K562 (cell line): ENCODE measurements at regions not wholly inside any gene's neighbourhood (a gene's known extent, or its start where the extent isn't known, plus 50 kb on each side); places are given as distances from the start of the nearest gene placed in this dataset.

Experiments
- ATAC-seq: fragments of 200-7000 bp; cut with Tn5 transposase; 3 replicates; pipeline ENCODE4 v1.9.1; 2020; ENCODE audit warnings: moderate library complexity
- BruUV-seq: library from RNA; stranded (reverse); fragments of 400-500 nt; replicated peaks from 2 replicates; lab custom pipeline; 2021; lab: Mats Ljungman, UMichigan
- CTCF ChIA-PET: fragments of 300-600 bp; formaldehyde crosslinking; extraction: SDS; loops from one replicate; lab custom pipeline; 2021; ENCODE audit warnings: low intra/inter-chr PET ratio; lab: Yijun Ruan, JAX
- POLR2A ChIA-PET: fragments of 300-600, 350-650 bp; sonication (Branson Sonifier 250); formaldehyde crosslinking; extraction: SDS; loops from one replicate; lab custom pipeline; 2021; ENCODE audit warnings: antibody characterized with exemption, inconsistent platforms; lab: Yijun Ruan, JAX
- DNase-seq, 4 experiments: peaks; one replicate each; pipeline versions ENCODE4 v3.0.0 to v3.0.0-alpha.2; 2011 to 2018; ENCODE audit warnings: low spot score in 3 of 4, mixed read lengths in 3 of 4; ENCODE audit errors: extremely low read depth in 1 of 4
- FAIRE-seq: peaks from 2 replicates; lab custom pipeline; 2011; peaks lifted over from hg19 to GRCh38; lab: Jason Lieb, UNC
- H2AFZ ChIP-seq: 2 replicates; pipeline ENCODE4 v1.6.0; 2011; ENCODE audit warnings: low read depth, low read length, control low read depth, inconsistent platforms
- H3K27ac ChIP-seq: fragments of 200-600 bp; 3 replicates; pipeline ENCODE4 v1.8.0; 2011; ENCODE audit warnings: low read depth, mild to moderate bottlenecking, control low read depth, inconsistent platforms, low read length, moderate library complexity, mixed read lengths; ENCODE audit errors: extremely low read depth
- H3K27me3 ChIP-seq, 2 experiments: fragments of 300-600 bp in 1 of 2; 2 replicates in 1 of 2; 3 replicates in 1 of 2; pipeline versions ENCODE4 v1.6.0 to v1.8.0; 2011; ENCODE audit warnings: inconsistent platforms in 2 of 2, low read length in 2 of 2, mild to moderate bottlenecking in 1 of 2, mixed read lengths in 1 of 2, moderate library complexity in 1 of 2; ENCODE audit not compliant: control insufficient read depth in 2 of 2, insufficient read depth in 2 of 2
- H3K36me3 ChIP-seq: fragments of 300-600 bp; 3 replicates; pipeline ENCODE4 v1.8.0; 2011; ENCODE audit warnings: mild to moderate bottlenecking, low read length, inconsistent platforms; ENCODE audit not compliant: control insufficient read depth, insufficient read depth
- H3K4me1 ChIP-seq, 2 experiments: fragments of 200-600 bp in 1 of 2; replicated peaks in 1 of 2; 2 replicates in 1 of 2; 3 replicates in 1 of 2; pipeline versions ENCODE4 v1.5.1 to v1.8.0; 2011; ENCODE audit warnings: inconsistent platforms in 2 of 2, low read length in 2 of 2, mild to moderate bottlenecking in 1 of 2, mixed read lengths in 1 of 2, moderate library complexity in 1 of 2; ENCODE audit not compliant: control insufficient read depth in 2 of 2, insufficient read depth in 2 of 2
- H3K4me2 ChIP-seq: 2 replicates; pipeline ENCODE4 v1.6.1; 2011; ENCODE audit warnings: low read length, control low read depth, inconsistent platforms, mixed read lengths; ENCODE audit not compliant: insufficient read depth
- H3K4me3 ChIP-seq: fragments of 200-600 bp; sonication (generic), shearing (Covaris generic); 2 replicates; pipeline ENCODE4 v1.5.1; 2016; ENCODE audit warnings: control low read depth, inconsistent platforms
- H3K79me2 ChIP-seq: fragments of 200-600 bp; 3 replicates; pipeline ENCODE4 v1.8.0; 2011; ENCODE audit warnings: low read length, inconsistent platforms; ENCODE audit not compliant: control insufficient read depth, insufficient read depth
- H3K9ac ChIP-seq, 2 experiments: 2 replicates each; pipeline versions ENCODE4 v1.6.0 to v1.6.1; 2011; ENCODE audit warnings: low read depth in 2 of 2, low read length in 2 of 2, control low read depth in 1 of 2, inconsistent platforms in 1 of 2, mild to moderate bottlenecking in 1 of 2, mixed read lengths in 1 of 2; ENCODE audit not compliant: insufficient read depth in 1 of 2
- H3K9me1 ChIP-seq: one replicate; pipeline ENCODE4 v1.6.0; 2011; ENCODE audit warnings: inconsistent platforms, mild to moderate bottlenecking, low read length, moderate library complexity; ENCODE audit not compliant: control insufficient read depth, insufficient read depth
- H3K9me3 ChIP-seq: replicated peaks from 2 replicates; pipeline ENCODE4 v1.5.1; 2011; ENCODE audit warnings: low read depth, low read length, inconsistent platforms; ENCODE audit not compliant: control insufficient read depth, insufficient read depth
- H4K20me1 ChIP-seq: replicated peaks from 2 replicates; pipeline ENCODE4 v1.6.1; 2011; ENCODE audit warnings: low read length, inconsistent platforms, mixed read lengths; ENCODE audit not compliant: control insufficient read depth, insufficient read depth
- CBX8 ChIP-seq: fragments of 200-600 bp; sonication (generic); IDR thresholded peaks from 2 replicates; pipeline ENCODE4 v1.6.1; 2012; ENCODE audit warnings: borderline replicate concordance, mixed run types, low read depth, mild to moderate bottlenecking, moderate library complexity, mixed read lengths, low read length, control low read depth, inconsistent platforms; ENCODE audit not compliant: poor library complexity, severe bottlenecking; ENCODE audit errors: extremely low read depth
- DMBX1 ChIP-seq: fragments of 250-450 bp; sonication (Bioruptor Pico); IDR thresholded peaks from 2 replicates; pipeline ENCODE4 v1.8.0; 2022; ENCODE audit warnings: inconsistent platforms, mild to moderate bottlenecking, moderate library complexity, borderline replicate concordance
- EP400 ChIP-seq: fragments of 450-650 bp; IDR thresholded peaks from 2 replicates; pipeline ENCODE4 v1.6.1; 2017; ENCODE audit warnings: antibody characterized with exemption, mild to moderate bottlenecking, moderate library complexity
- FOXK1 ChIP-seq: sonication (generic); formaldehyde crosslinking; IDR thresholded peaks from 2 replicates; pipeline ENCODE4 v1.8.0; 2022; ENCODE audit warnings: missing genetic modification reagents, mild to moderate bottlenecking, borderline replicate concordance
- GABPA ChIP-seq: fragments of 200-800 bp; sonication (Bioruptor generic); conservative IDR thresholded peaks from 2 replicates; pipeline ENCODE4 v1.6.1; 2016; ENCODE audit warnings: low read depth, missing genetic modification characterization, missing compliant biosample characterization
- MAFG ChIP-seq: fragments of 450-650 bp; conservative IDR thresholded peaks from 2 replicates; pipeline ENCODE4 v1.6.1; 2016; ENCODE audit warnings: missing genetic modification characterization, missing compliant biosample characterization
- MAFK ChIP-seq: IDR thresholded peaks from 2 replicates; pipeline ENCODE4 v1.6.1; 2011; ENCODE audit warnings: low read length, improper control_type of control experiment
- SMAD4 ChIP-seq: fragments of 250-450 bp; sonication (Bioruptor Pico); conservative IDR thresholded peaks from 2 replicates; pipeline ENCODE4 v1.8.0; 2021; ENCODE audit warnings: inconsistent platforms, mild to moderate bottlenecking, moderate library complexity
- SMARCB1 ChIP-seq: IDR thresholded peaks from 2 replicates; pipeline ENCODE4 v1.6.1; 2011; ENCODE audit warnings: improper control_type of control experiment, low read depth; ENCODE audit not compliant: insufficient read length
- STAG1 ChIP-seq: sonication (generic); formaldehyde crosslinking; IDR thresholded peaks from 2 replicates; pipeline ENCODE4 v1.5.0; 2020; ENCODE audit warnings: missing genetic modification reagents, borderline replicate concordance
- TFAP4 ChIP-seq: sonication (generic); formaldehyde crosslinking; IDR thresholded peaks from 2 replicates; pipeline ENCODE4 v1.8.0; 2022; ENCODE audit warnings: missing genetic modification reagents, mild to moderate bottlenecking, moderate library complexity, borderline replicate concordance
- YY1 ChIP-seq, 3 experiments: IDR thresholded peaks; 2 replicates each; pipeline ENCODE4 v1.6.1; 2011; ENCODE audit warnings: low read length in 2 of 3, mild to moderate bottlenecking in 2 of 3, moderate library complexity in 2 of 3, borderline replicate concordance in 1 of 3, control low read depth in 1 of 3, low read depth in 1 of 3; ENCODE audit not compliant: insufficient read depth in 3 of 3, insufficient replicate concordance in 2 of 3, control insufficient read depth in 1 of 3, insufficient read length in 1 of 3; ENCODE audit errors: extremely low read depth in 1 of 3
- ZC3H8 ChIP-seq: fragments of 450-650 bp; IDR thresholded peaks from 2 replicates; pipeline ENCODE4 v1.6.1; 2017
- ZFP36 ChIP-seq: fragments of 150-350 bp; IDR thresholded peaks from 2 replicates; pipeline ENCODE4 v1.6.1; 2018; ENCODE audit warnings: low read length, low read depth; ENCODE audit not compliant: partially characterized antibody
- ZNF717 ChIP-seq: fragments of 250-450 bp; sonication (Bioruptor Pico); IDR thresholded peaks from 2 replicates; pipeline ENCODE4 v1.5.0; 2021
- WGBS: fragments of 100-300 bp; shearing (Covaris generic); methylation state at CpG from one replicate; pipeline ENCODE4 v1.1.6; 2016; ENCODE audit warnings: low coverage, mixed read lengths; ENCODE audit not compliant: insufficient coverage; ENCODE audit errors: missing lambda C conversion rate; 5-methylcytosine and 5-hydroxymethylcytosine counted together
- in situ Hi-C: fragments of 300-500 bp; cut with MboI; formaldehyde crosslinking; loops from 4 replicates; pipeline ENCODE4 v1.15.0; 2018; ENCODE audit warnings: inconsistent platforms, mixed read lengths
- intact Hi-C: fragments of 100-400 bp; cut with micrococcal nuclease; formaldehyde crosslinking; loops from 2 replicates; pipeline ENCODE4 v1.14.2; 2022

DNA sequence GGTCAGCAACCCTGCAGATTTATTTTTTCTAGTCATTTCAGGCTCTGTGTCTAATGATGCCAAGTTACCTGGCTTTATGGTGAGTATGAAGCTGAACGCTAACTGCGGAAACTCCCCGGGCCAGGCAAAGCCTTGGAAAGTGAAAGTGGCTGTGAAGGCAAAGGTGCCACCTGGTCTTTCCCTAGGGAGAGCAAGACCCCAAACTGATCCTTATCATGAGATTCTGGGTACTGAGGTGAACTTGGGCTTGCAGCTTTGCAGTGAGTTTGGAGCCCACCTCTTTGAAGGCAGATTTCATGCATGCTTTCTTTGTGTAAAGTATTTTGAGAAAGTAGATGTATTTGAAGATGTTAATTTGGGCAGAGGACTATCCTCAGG lies 63.3 kb downstream of the CARTPT start:
- in situ Hi-C loops, result loop anchor here (25.0 kb wide), 1 partner anchor 530 kb away; the partner anchor contains the start of genes MRPS27 and PTCD2
- no peaks in the 10 kb centered on the region for H3K4me1 ChIP-seq
- 36% methylated on average over 3 of the region's 3 CpGs for WGBS
- peaks cover 2 to 18% of the 10 kb centered on the region in 2 experiments; a peak in 4 of 5 replicates for H3K27me3 ChIP-seq
- no peak overlapping the region for H3K4me3 ChIP-seq
- no peaks in the 10 kb centered on the region for H3K9me1 ChIP-seq
- no TSS peak for BruUV-seq
- ATAC-seq (no peak), FAIRE-seq (no peak), DNase-seq (no peak)
- no peaks in the 10 kb centered on the region for H4K20me1 ChIP-seq
- intact Hi-C loops, result loop anchor here (5.0 kb wide), 1 partner anchor 235 kb away; no protein-coding TSS in a partner anchor
- H3K27ac ChIP-seq, result no peak overlapping the region
- CTCF ChIA-PET, result interaction anchor here (0.6 to 1.8 kb wide), 4 partner anchors 83 to 741 kb away, joined by 3 to 9 read pairs (median 3); no protein-coding TSS in a partner anchor
- no peak overlapping the region for H3K9ac ChIP-seq
- H3K79me2 ChIP-seq, result no peaks in the 10 kb centered on the region
- POLR2A ChIA-PET, result interaction anchor here (0.6 to 2.0 kb wide), 5 partner anchors 151 to 526 kb away, joined by 3 to 5 read pairs (median 3); no protein-coding TSS in a partner anchor
- TF ChIP-seq EP400 (no peak), GABPA (tag) (no peak), FOXK1 (no peak), ZNF717 (CRISPR knock-in tag) (no peak), STAG1 (CRISPR knock-in tag) (no peak), SMARCB1 (no peak), YY1 (IDR thresholded peaks at IDR 0.05; ENCODE audit: borderline replicate concordance in 1 of 3, control insufficient read depth in 1 of 3, extremely low read depth in 1 of 3, insufficient read depth in 3 of 3, insufficient read length in 1 of 3, insufficient replicate concordance in 2 of 3, low read depth in 1 of 3, low read length in 2 of 3) (no peak), CBX8 (no peak), SMAD4 (CRISPR knock-in tag) (no peak), DMBX1 (no peak), MAFG (tag) (no peak), ZFP36 (no peak), TFAP4 (CRISPR knock-in tag) (no peak), ZC3H8 (no peak), MAFK (no peak)
- H3K4me2 ChIP-seq, result no peak overlapping the region
- H2AFZ ChIP-seq, result 0 out of 2 replicates have a peak overlapping the region, but pooled peaks have one; percentile 59
- H3K9me3 ChIP-seq, result no peaks in the 10 kb centered on the region
- H3K36me3 ChIP-seq, result no peaks in the 10 kb centered on the region
